K562 (cell line): ENCODE measurements at regions not wholly inside any gene's neighbourhood (a gene's known extent, or its start where the extent isn't known, plus 50 kb on each side); places are given as distances from the start of the nearest gene placed in this dataset.

Experiments
- KLF1 ChIP-seq: fragments of 450-650 bp; IDR thresholded peaks from 2 replicates; pipeline ENCODE4 v1.6.1; 2016; ENCODE audit warnings: missing genetic modification characterization, missing compliant biosample characterization
- KLF13 ChIP-seq: fragments of 450-650 bp; IDR thresholded peaks from 2 replicates; pipeline ENCODE4 v1.6.1; 2016; ENCODE audit warnings: missing genetic modification characterization, low read depth, mild to moderate bottlenecking, missing compliant biosample characterization, moderate library complexity, borderline replicate concordance
- MEF2D ChIP-seq: conservative IDR thresholded peaks from 2 replicates; pipeline ENCODE4 v1.6.1; 2016; ENCODE audit warnings: low read depth, missing genetic modification characterization, missing compliant biosample characterization
- NCOA4 ChIP-seq: fragments of 450-650 bp; IDR thresholded peaks from 2 replicates; pipeline ENCODE4 v1.6.1; 2018; ENCODE audit warnings: mild to moderate bottlenecking; ENCODE audit not compliant: partially characterized antibody
- NFXL1 ChIP-seq: fragments of 450-650 bp; formaldehyde crosslinking; IDR thresholded peaks from 2 replicates; pipeline ENCODE4 v1.4.0; 2021; ENCODE audit warnings: mild to moderate bottlenecking
- RFX7 ChIP-seq: fragments of 250-450 bp; sonication (Bioruptor Pico); IDR thresholded peaks from 2 replicates; pipeline ENCODE4 v1.5.1; 2021; ENCODE audit warnings: mild to moderate bottlenecking
- TEAD4 ChIP-seq, 2 experiments: sonication (generic) in 1 of 2; formaldehyde crosslinking in 1 of 2; IDR thresholded peaks; 2 replicates each; pipeline versions ENCODE4 v1.6.1 to v1.8.0; 2012 to 2022; ENCODE audit warnings: borderline replicate concordance in 1 of 2, inconsistent platforms in 1 of 2, low read length in 1 of 2, mild to moderate bottlenecking in 1 of 2, missing genetic modification reagents in 1 of 2
- ZNF311 ChIP-seq: fragments of 250-450 bp; sonication (Bioruptor Pico); IDR thresholded peaks from 2 replicates; pipeline ENCODE4 v1.4.0; 2020; ENCODE audit warnings: mild to moderate bottlenecking, moderate library complexity
- ZNF76 ChIP-seq: fragments of 250-450 bp; sonication (Bioruptor Pico); IDR thresholded peaks from 2 replicates; pipeline ENCODE4 v1.4.0; 2020; ENCODE audit warnings: mild to moderate bottlenecking, moderate library complexity, borderline replicate concordance
- ZNF830 ChIP-seq: fragments of 250-450 bp; sonication (Bioruptor Pico); IDR thresholded peaks from 2 replicates; pipeline ENCODE4 v1.5.0; 2021; ENCODE audit warnings: mild to moderate bottlenecking
- ZZZ3 ChIP-seq: fragments of 450-650 bp; IDR thresholded peaks from 2 replicates; pipeline ENCODE4 v1.6.1; 2016; ENCODE audit warnings: antibody characterized with exemption, mild to moderate bottlenecking, moderate library complexity
- TF ChIP-seq, protein P1 (sequence below): fragments of 450-650 bp; IDR thresholded peaks from 2 replicates; pipeline ENCODE4 v1.6.1; 2017; ENCODE audit warnings: antibody characterized with exemption, mild to moderate bottlenecking
- TF ChIP-seq, protein P2 (sequence below): fragments of 450-650 bp; IDR thresholded peaks from 2 replicates; pipeline ENCODE4 v1.6.1; 2016; ENCODE audit warnings: missing biosample characterization, missing genetic modification characterization
- TF ChIP-seq, protein P3 (sequence below): fragments of 250-450 bp; sonication (Bioruptor Pico); IDR thresholded peaks from 2 replicates; pipeline ENCODE4 v1.5.0; 2020; ENCODE audit warnings: mild to moderate bottlenecking
- TF ChIP-seq, protein P4 (sequence below), 2 experiments: fragments of 200-800 bp in 1 of 2; sonication (Bioruptor generic) in 1 of 2; sonication (generic) in 1 of 2; formaldehyde crosslinking in 1 of 2; IDR thresholded peaks in 1 of 2; conservative IDR thresholded peaks in 1 of 2; 2 replicates each; pipeline versions ENCODE4 v1.5.0 to v1.6.1; 2016 to 2020; ENCODE audit warnings: missing compliant biosample characterization in 1 of 2, missing genetic modification characterization in 1 of 2, missing genetic modification reagents in 1 of 2

DNA sequence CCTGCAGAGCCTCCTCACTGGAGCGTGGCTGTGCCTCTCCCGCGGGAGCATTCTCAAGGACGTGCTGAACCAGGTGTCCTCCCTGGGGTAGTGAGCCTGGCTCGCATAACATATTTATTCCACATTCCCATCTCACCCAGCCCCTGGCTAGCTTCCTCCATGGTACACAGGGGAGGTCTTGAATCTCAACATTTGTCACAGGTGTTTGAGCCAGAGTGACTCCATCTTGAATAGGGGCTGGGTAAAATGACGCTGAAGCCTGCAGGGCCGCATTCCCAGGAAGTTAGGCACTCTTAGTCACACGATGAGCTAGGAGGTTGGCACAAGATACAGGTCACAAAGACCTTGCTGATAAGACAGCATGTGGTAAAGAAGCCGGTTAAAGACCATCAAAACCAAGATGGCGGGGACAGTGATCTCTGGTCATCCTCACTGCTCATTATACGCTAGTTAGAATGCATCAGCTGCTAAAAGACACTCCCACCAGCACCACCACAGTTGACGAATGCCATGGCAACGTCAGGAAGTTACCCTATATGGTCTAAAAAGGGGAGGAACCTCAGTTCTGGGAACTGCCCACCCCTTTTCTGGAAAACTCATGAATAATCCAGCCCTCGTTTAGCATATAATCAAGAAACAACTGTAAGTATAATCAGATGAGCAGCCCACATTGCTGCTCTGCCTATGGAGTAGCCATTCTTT, 273.8 kb upstream of the IRX4 start (continued):
- TF ChIP-seq, protein P1, sequence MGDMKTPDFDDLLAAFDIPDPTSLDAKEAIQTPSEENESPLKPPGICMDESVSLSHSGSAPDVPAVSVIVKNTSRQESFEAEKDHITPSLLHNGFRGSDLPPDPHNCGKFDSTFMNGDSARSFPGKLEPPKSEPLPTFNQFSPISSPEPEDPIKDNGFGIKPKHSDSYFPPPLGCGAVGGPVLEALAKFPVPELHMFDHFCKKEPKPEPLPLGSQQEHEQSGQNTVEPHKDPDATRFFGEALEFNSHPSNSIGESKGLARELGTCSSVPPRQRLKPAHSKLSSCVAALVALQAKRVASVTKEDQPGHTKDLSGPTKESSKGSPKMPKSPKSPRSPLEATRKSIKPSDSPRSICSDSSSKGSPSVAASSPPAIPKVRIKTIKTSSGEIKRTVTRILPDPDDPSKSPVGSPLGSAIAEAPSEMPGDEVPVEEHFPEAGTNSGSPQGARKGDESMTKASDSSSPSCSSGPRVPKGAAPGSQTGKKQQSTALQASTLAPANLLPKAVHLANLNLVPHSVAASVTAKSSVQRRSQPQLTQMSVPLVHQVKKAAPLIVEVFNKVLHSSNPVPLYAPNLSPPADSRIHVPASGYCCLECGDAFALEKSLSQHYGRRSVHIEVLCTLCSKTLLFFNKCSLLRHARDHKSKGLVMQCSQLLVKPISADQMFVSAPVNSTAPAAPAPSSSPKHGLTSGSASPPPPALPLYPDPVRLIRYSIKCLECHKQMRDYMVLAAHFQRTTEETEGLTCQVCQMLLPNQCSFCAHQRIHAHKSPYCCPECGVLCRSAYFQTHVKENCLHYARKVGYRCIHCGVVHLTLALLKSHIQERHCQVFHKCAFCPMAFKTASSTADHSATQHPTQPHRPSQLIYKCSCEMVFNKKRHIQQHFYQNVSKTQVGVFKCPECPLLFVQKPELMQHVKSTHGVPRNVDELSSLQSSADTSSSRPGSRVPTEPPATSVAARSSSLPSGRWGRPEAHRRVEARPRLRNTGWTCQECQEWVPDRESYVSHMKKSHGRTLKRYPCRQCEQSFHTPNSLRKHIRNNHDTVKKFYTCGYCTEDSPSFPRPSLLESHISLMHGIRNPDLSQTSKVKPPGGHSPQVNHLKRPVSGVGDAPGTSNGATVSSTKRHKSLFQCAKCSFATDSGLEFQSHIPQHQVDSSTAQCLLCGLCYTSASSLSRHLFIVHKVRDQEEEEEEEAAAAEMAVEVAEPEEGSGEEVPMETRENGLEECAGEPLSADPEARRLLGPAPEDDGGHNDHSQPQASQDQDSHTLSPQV: peak; percentile 44; the same call in 1 of the 2 replicates
- TF ChIP-seq ZNF76 (CRISPR knock-in tag) (peak; percentile 74; the same call in 1 of the 2 replicates), MEF2D (tag) (0 out of 2 replicates have a peak, but pooled peaks have one; percentile 39), NFXL1 (0 out of 2 replicates have a peak, but pooled peaks have one; percentile 39), ZZZ3 (no peak), KLF1 (tag) (peak; percentile 45; the same call in 1 of the 2 replicates), ZNF311 (no peak), NCOA4 (no peak), TEAD4 (IDR thresholded peaks at IDR 0.05; ENCODE audit: low read length) (no peak), TEAD4 (CRISPR knock-in tag; IDR thresholded peaks at IDR 0.05; ENCODE audit: borderline replicate concordance) (no peak), ZNF830 (CRISPR knock-in tag) (peak; percentile 47; the same call in 1 of the 2 replicates), KLF13 (tag) (0 out of 2 replicates have a peak, but pooled peaks have one; percentile 13), RFX7 (CRISPR knock-in tag) (no peak)
- TF ChIP-seq, protein P2, sequence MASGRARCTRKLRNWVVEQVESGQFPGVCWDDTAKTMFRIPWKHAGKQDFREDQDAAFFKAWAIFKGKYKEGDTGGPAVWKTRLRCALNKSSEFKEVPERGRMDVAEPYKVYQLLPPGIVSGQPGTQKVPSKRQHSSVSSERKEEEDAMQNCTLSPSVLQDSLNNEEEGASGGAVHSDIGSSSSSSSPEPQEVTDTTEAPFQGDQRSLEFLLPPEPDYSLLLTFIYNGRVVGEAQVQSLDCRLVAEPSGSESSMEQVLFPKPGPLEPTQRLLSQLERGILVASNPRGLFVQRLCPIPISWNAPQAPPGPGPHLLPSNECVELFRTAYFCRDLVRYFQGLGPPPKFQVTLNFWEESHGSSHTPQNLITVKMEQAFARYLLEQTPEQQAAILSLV (tag): 0 out of 2 replicates have a peak, but pooled peaks have one; percentile 31
- TF ChIP-seq, protein P3, sequence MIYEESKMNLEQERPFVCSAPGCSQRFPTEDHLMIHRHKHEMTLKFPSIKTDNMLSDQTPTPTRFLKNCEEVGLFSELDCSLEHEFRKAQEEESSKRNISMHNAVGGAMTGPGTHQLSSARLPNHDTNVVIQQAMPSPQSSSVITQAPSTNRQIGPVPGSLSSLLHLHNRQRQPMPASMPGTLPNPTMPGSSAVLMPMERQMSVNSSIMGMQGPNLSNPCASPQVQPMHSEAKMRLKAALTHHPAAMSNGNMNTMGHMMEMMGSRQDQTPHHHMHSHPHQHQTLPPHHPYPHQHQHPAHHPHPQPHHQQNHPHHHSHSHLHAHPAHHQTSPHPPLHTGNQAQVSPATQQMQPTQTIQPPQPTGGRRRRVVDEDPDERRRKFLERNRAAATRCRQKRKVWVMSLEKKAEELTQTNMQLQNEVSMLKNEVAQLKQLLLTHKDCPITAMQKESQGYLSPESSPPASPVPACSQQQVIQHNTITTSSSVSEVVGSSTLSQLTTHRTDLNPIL (CRISPR knock-in tag): no peak
- TF ChIP-seq, protein P4, sequence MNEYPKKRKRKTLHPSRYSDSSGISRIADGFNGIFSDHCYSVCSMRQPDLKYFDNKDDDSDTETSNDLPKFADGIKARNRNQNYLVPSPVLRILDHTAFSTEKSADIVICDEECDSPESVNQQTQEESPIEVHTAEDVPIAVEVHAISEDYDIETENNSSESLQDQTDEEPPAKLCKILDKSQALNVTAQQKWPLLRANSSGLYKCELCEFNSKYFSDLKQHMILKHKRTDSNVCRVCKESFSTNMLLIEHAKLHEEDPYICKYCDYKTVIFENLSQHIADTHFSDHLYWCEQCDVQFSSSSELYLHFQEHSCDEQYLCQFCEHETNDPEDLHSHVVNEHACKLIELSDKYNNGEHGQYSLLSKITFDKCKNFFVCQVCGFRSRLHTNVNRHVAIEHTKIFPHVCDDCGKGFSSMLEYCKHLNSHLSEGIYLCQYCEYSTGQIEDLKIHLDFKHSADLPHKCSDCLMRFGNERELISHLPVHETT (CRISPR knock-in tag; conservative IDR thresholded peaks at IDR 0.05 in 1 of 2, IDR thresholded peaks at IDR 0.05 in 1 of 2): 0 out of 4 replicates have a peak, but pooled peaks of 1 of the 2 experiments have one; percentile 57
